GM12878 (cell line): ENCODE measurements at regions not wholly inside any gene's neighbourhood (a gene's known extent, or its start where the extent isn't known, plus 50 kb on each side); places are given as distances from the start of the nearest gene placed in this dataset.

ENCODE experiments used
- ATAC-seq: fragments of 200-7000 bp; cut with Tn5 transposase; 3 replicates; pipeline ENCODE4 v1.9.1; 2020; ENCODE audit warnings: mild to moderate bottlenecking, moderate library complexity
- BruUV-seq: library from RNA; stranded (reverse); fragments of 400-500 nt; replicated peaks from 2 replicates; lab custom pipeline; 2021; lab: Mats Ljungman, UMichigan
- CTCF ChIA-PET: fragments of 300-600 bp; sonication (Branson Sonifier 250); formaldehyde crosslinking; extraction: SDS; loops from one replicate; lab custom pipeline; 2021; ENCODE audit warnings: inconsistent platforms; lab: Yijun Ruan, JAX
- POLR2A ChIA-PET: fragments of 350-600 bp; formaldehyde crosslinking; extraction: SDS; loops from one replicate; lab custom pipeline; 2021; ENCODE audit warnings: inconsistent platforms; lab: Charles Lee
- RAD21 ChIA-PET: fragments of 300-600 bp; sonication (Branson Sonifier 250); formaldehyde crosslinking; loops from one replicate; lab custom pipeline; 2023; ENCODE audit warnings: antibody characterized with exemption; ENCODE audit not compliant: unreplicated experiment; lab: Charles Lee
- SMC1A ChIA-PET: fragments of 300-600 bp; sonication (Branson Sonifier 250); formaldehyde crosslinking; loops from one replicate; lab custom pipeline; 2023; ENCODE audit not compliant: unreplicated experiment, uncharacterized antibody; lab: Charles Lee
- DNase-seq: peaks from one replicate; pipeline ENCODE4 v3.0.0-alpha.2; 2011; ENCODE audit warnings: low read depth, low spot score
- FAIRE-seq: peaks from 3 replicates; lab custom pipeline; 2011; peaks lifted over from hg19 to GRCh38; lab: Jason Lieb, UNC
- H2AFZ ChIP-seq: 2 replicates; pipeline ENCODE4 v1.6.0; 2011; ENCODE audit warnings: low read depth, low read length, control low read depth; ENCODE audit not compliant: control insufficient read depth
- H3K27ac ChIP-seq: 2 replicates; pipeline ENCODE4 v1.5.1; 2011; ENCODE audit warnings: control low read depth; ENCODE audit not compliant: control insufficient read depth, insufficient read depth
- H3K27me3 ChIP-seq, 2 experiments: replicated peaks in 1 of 2; 2 replicates each; pipeline versions ENCODE4 v1.6.0 to v1.6.1; 2011; ENCODE audit warnings: low read length in 1 of 2; ENCODE audit not compliant: control insufficient read depth in 2 of 2, insufficient read depth in 2 of 2
- H3K36me3 ChIP-seq, 2 experiments: 2 replicates each; pipeline ENCODE4 v1.5.1; 2011; ENCODE audit warnings: low read length in 1 of 2; ENCODE audit not compliant: control insufficient read depth in 2 of 2, insufficient read depth in 2 of 2
- H3K4me1 ChIP-seq: 2 replicates; pipeline ENCODE4 v1.6.1; 2011; ENCODE audit warnings: mild to moderate bottlenecking, low read length, moderate library complexity, mixed read lengths; ENCODE audit not compliant: control insufficient read depth, insufficient read depth
- H3K4me2 ChIP-seq: 2 replicates; pipeline ENCODE4 v1.6.0; 2011; ENCODE audit warnings: control low read depth; ENCODE audit not compliant: control insufficient read depth, insufficient read depth
- H3K4me3 ChIP-seq: fragments of 200-600 bp; sonication (generic); 2 replicates; pipeline ENCODE4 v1.5.1; 2016
- H3K79me2 ChIP-seq: 2 replicates; pipeline ENCODE4 v1.6.0; 2011; ENCODE audit warnings: low read length; ENCODE audit not compliant: control insufficient read depth, insufficient read depth
- H3K9ac ChIP-seq: 2 replicates; pipeline ENCODE4 v1.8.0; 2011; ENCODE audit warnings: low read length, control low read depth, mixed read lengths; ENCODE audit not compliant: control insufficient read depth, insufficient read depth
- H3K9me3 ChIP-seq: replicated peaks from 3 replicates; pipeline ENCODE4 v1.5.1; 2011; ENCODE audit warnings: mild to moderate bottlenecking, low read length; ENCODE audit not compliant: control insufficient read depth, insufficient read depth
- H4K20me1 ChIP-seq: 2 replicates; pipeline ENCODE4 v1.6.0; 2011; ENCODE audit not compliant: control insufficient read depth, insufficient read depth
- BACH1 ChIP-seq: fragments of 450-650 bp; IDR thresholded peaks from 2 replicates; pipeline ENCODE4 v1.6.1; 2017; ENCODE audit warnings: mild to moderate bottlenecking, borderline replicate concordance
- BHLHE40 ChIP-seq, 2 experiments: fragments of 450-650 bp in 1 of 2; IDR thresholded peaks; 2 replicates each; pipeline ENCODE4 v1.6.1; 2011 to 2017; ENCODE audit warnings: low read depth in 2 of 2, borderline replicate concordance in 1 of 2, improper control_type of control experiment in 1 of 2, low read length in 1 of 2, mild to moderate bottlenecking in 1 of 2
- CBX3 ChIP-seq: fragments of 200-600 bp; sonication (generic); IDR thresholded peaks from 2 replicates; pipeline ENCODE4 v1.6.1; 2016; ENCODE audit warnings: low read depth, borderline replicate concordance
- CHD2 ChIP-seq: IDR thresholded peaks from 2 replicates; pipeline ENCODE4 v1.6.1; 2011; ENCODE audit warnings: low read depth, low read length, improper control_type of control experiment, borderline replicate concordance
- CTCF ChIP-seq, 3 experiments: IDR thresholded peaks in 2 of 3; conservative IDR thresholded peaks in 1 of 3; 2 replicates each; pipeline ENCODE4 v1.5.1; 2011; ENCODE audit warnings: low read depth in 3 of 3, low read length in 3 of 3, mild to moderate bottlenecking in 3 of 3, control low read depth in 2 of 3, moderate library complexity in 2 of 3, inconsistent platforms in 1 of 3, mixed read lengths in 1 of 3; ENCODE audit not compliant: control insufficient read depth in 2 of 3, insufficient read depth in 1 of 3; ENCODE audit errors: extremely low read depth in 1 of 3
- E2F8 ChIP-seq: fragments of 450-650 bp; IDR thresholded peaks from 2 replicates; pipeline ENCODE4 v1.6.1; 2018; ENCODE audit warnings: mild to moderate bottlenecking, low read depth, moderate library complexity; ENCODE audit not compliant: partially characterized antibody
- EED ChIP-seq: sonication (generic); IDR thresholded peaks from 2 replicates; pipeline ENCODE4 v1.6.1; 2016; ENCODE audit warnings: antibody characterized with exemption, low read depth
- IRF4 ChIP-seq: IDR thresholded peaks from 2 replicates; pipeline ENCODE4 v1.6.1; 2011; ENCODE audit warnings: low read depth, low read length
- MXI1 ChIP-seq: fragments of 150-350 bp; IDR thresholded peaks from 2 replicates; pipeline ENCODE4 v1.6.1; 2011; ENCODE audit warnings: low read depth, mild to moderate bottlenecking, inconsistent platforms, low read length, improper control_type of control experiment
- NFXL1 ChIP-seq: fragments of 450-650 bp; IDR thresholded peaks from 2 replicates; pipeline ENCODE4 v1.6.1; 2017; ENCODE audit warnings: antibody characterized with exemption, mild to moderate bottlenecking, borderline replicate concordance
- PAX5 ChIP-seq: IDR thresholded peaks from 2 replicates; pipeline ENCODE4 v1.6.1; 2011; ENCODE audit warnings: low read depth, low read length, borderline replicate concordance
- PKNOX1 ChIP-seq: fragments of 450-650 bp; IDR thresholded peaks from 2 replicates; pipeline ENCODE4 v1.6.1; 2016; ENCODE audit warnings: mild to moderate bottlenecking
- SMC3 ChIP-seq: IDR thresholded peaks from 2 replicates; pipeline ENCODE4 v1.6.1; 2011; ENCODE audit warnings: low read length, improper control_type of control experiment, borderline replicate concordance
- SP1 ChIP-seq: IDR thresholded peaks from one replicate; pipeline ENCODE4 v1.6.1; 2011; ENCODE audit warnings: low read depth, low read length
- SREBF1 ChIP-seq: IDR thresholded peaks from 2 replicates; pipeline ENCODE4 v1.6.1; 2012; ENCODE audit warnings: mild to moderate bottlenecking, low read length
- TCF12 ChIP-seq: IDR thresholded peaks from 2 replicates; pipeline ENCODE4 v1.6.1; 2011; ENCODE audit warnings: low read depth, mild to moderate bottlenecking, low read length
- ZNF24 ChIP-seq: fragments of 450-650 bp; IDR thresholded peaks from 2 replicates; pipeline ENCODE4 v1.6.1; 2017; ENCODE audit warnings: antibody characterized with exemption, mild to moderate bottlenecking
- ZNF622 ChIP-seq: fragments of 450-650 bp; IDR thresholded peaks from 2 replicates; pipeline ENCODE4 v1.6.1; 2017; ENCODE audit warnings: mild to moderate bottlenecking, inconsistent platforms
- WGBS: methylation state at CpG from one replicate; pipeline ENCODE4 v1.1.6; 2016; ENCODE audit warnings: low lambda C conversion rate; ENCODE audit not compliant: insufficient replicate concordance, insufficient coverage; ENCODE audit errors: missing lambda C conversion rate; 5-methylcytosine and 5-hydroxymethylcytosine counted together
- in situ Hi-C: fragments of 300-500 bp; cut with MboI; formaldehyde crosslinking; loops from 9 replicates; pipeline ENCODE4 v1.14.3; 2018; ENCODE audit warnings: mixed read lengths
- intact Hi-C: fragments of 100-400 bp; cut with micrococcal nuclease; formaldehyde crosslinking; loops from one replicate; pipeline ENCODE4 v1.14.2; 2022; ENCODE audit not compliant: unreplicated experiment

GRCh38 chr1:34597877-34598514, 156.9 kb upstream of the GJB5 start:
- no peaks in the 10 kb centered on the region for H4K20me1 ChIP-seq
- SMC1A ChIA-PET = interaction anchor here (1.0 to 10.6 kb wide), 7 partner anchors 68 to 965 kb away, joined by 3 to 203 read pairs (median 3); no protein-coding TSS in a partner anchor
- FAIRE-seq (peak; percentile 76), DNase-seq (peak; percentile 41), ATAC-seq (peak; percentile 96)
- WGBS = 33% methylated on average over 5 of the region's 5 CpGs
- POLR2A ChIA-PET = interaction anchor here (0.6 kb wide), 1 partner anchor 254 kb away, joined by 3 read pairs; no protein-coding TSS in a partner anchor
- H3K36me3 ChIP-seq = no peaks in the 10 kb centered on the region
- in situ Hi-C loops = loop anchor here (5.0 kb wide), 1 partner anchor 136 kb away; no protein-coding TSS in a partner anchor
- no peak overlapping the region for H3K4me2 ChIP-seq
- intact Hi-C loops = loop anchor here (1.0 to 10.0 kb wide), 4 partner anchors 138 to 965 kb away; no protein-coding TSS in a partner anchor
- no peak overlapping the region for H2AFZ ChIP-seq
- no peaks in the 10 kb centered on the region for H3K27me3 ChIP-seq
- no peak overlapping the region for H3K4me3 ChIP-seq
- no TSS peak for BruUV-seq
- RAD21 ChIA-PET = interaction anchor here (0.6 to 9.8 kb wide), 5 partner anchors 68 to 145 kb away, joined by 3 to 108 read pairs (median 3); no protein-coding TSS in a partner anchor
- H3K9me3 ChIP-seq = no peaks in the 10 kb centered on the region
- no peak overlapping the region for H3K9ac ChIP-seq
- no peak overlapping the region for H3K27ac ChIP-seq
- H3K4me1 ChIP-seq = no peaks in the 10 kb centered on the region
- H3K79me2 ChIP-seq = no peaks in the 10 kb centered on the region
- CTCF ChIA-PET = interaction anchor here (0.6 to 14.8 kb wide), 14 partner anchors 14 to 965 kb away, joined by 3 to 311 read pairs (median 4); no protein-coding TSS in a partner anchor
- TF ChIP-seq CBX3 (no peak), CTCF (IDR thresholded peaks at IDR 0.05 in 2 of 3, conservative IDR thresholded peaks at IDR 0.05 in 1 of 3; ENCODE audit: control insufficient read depth in 2 of 3, extremely low read depth in 1 of 3, insufficient read depth in 1 of 3, low read depth in 3 of 3, low read length in 3 of 3) (peak; percentile 95 to 96 (median 96)), SMC3 (peak; percentile 93), IRF4 (peak; percentile 25; the same call in 1 of the 2 replicates), BACH1 (no peak), EED (no peak), PKNOX1 (no peak), ZNF622 (no peak), TCF12 (0 out of 2 replicates have a peak, but pooled peaks have one; percentile 26), SREBF1 (no peak), MXI1 (no peak), ZNF24 (peak; percentile 62; the same call in 1 of the 2 replicates), SP1 (peak; percentile 26), NFXL1 (no peak), CHD2 (no peak), E2F8 (no peak), PAX5 (peak; percentile 26; the same call in 1 of the 2 replicates), BHLHE40 (IDR thresholded peaks at IDR 0.05; ENCODE audit: borderline replicate concordance in 1 of 2, low read depth in 2 of 2, low read length in 1 of 2) (peak in 1 of 2 experiments; percentile 33; a peak in 1 of 4 replicates)
